Right lobe of liver (tissue), 4 donors: ENCODE measurements at regions not wholly inside any gene's neighbourhood (a gene's known extent, or its start where the extent isn't known, plus 50 kb on each side); places are given as distances from the start of the nearest gene placed in this dataset.

Experiments
- POLR2A ChIP-seq: fragments of 450-650 bp; IDR thresholded peaks from one replicate; pipeline ENCODE4 v1.6.1; 2017; ENCODE audit warnings: antibody characterized with exemption, mild to moderate bottlenecking
- TF ChIP-seq, protein P1 (sequence below), 4 donors: fragments of 200-600 bp in 3 of 4; fragments of 450-650 bp in 1 of 4; IDR thresholded peaks; one replicate each; pipeline versions ENCODE4 v1.5.1 to v1.8.0; 2016 to 2022; ENCODE audit warnings: antibody characterized with exemption in 4 of 4, mild to moderate bottlenecking in 2 of 4
- donor health status: DM: no; HTN: no; CAD: no.
- donor health status: DM: no; HTN: no; CAD: no.
- donor health status: DM: no; HTN: yes; CAD: no.

GRCh38 chr4:159725571-159725970 lies 622.7 kb downstream of the RAPGEF2 start:
- no peak for TF ChIP-seq POLR2A
- TF ChIP-seq, protein P1, sequence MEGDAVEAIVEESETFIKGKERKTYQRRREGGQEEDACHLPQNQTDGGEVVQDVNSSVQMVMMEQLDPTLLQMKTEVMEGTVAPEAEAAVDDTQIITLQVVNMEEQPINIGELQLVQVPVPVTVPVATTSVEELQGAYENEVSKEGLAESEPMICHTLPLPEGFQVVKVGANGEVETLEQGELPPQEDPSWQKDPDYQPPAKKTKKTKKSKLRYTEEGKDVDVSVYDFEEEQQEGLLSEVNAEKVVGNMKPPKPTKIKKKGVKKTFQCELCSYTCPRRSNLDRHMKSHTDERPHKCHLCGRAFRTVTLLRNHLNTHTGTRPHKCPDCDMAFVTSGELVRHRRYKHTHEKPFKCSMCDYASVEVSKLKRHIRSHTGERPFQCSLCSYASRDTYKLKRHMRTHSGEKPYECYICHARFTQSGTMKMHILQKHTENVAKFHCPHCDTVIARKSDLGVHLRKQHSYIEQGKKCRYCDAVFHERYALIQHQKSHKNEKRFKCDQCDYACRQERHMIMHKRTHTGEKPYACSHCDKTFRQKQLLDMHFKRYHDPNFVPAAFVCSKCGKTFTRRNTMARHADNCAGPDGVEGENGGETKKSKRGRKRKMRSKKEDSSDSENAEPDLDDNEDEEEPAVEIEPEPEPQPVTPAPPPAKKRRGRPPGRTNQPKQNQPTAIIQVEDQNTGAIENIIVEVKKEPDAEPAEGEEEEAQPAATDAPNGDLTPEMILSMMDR (IDR thresholded peaks at IDR 0.05), result no peak
